ENCODE measurements at regions not wholly inside any gene's neighbourhood (a gene's known extent, or its start where the extent isn't known, plus 50 kb on each side); places are given as distances from the start of the nearest gene placed in this dataset.
"Not testable (repeated sequence)": the region's sequence is repeated elsewhere in the genome, so short reads cannot be mapped to it uniquely, and the experiment has no call there.

- DNase-seq: no peak
Measured at GRCh38 chr18:39208729-39209128, 1643.1 kb upstream of the CELF4 start.

GRCh38 chr18:39208190-39208589 is 1642.6 kb upstream of the CELF4 start:
- no peak for DNase-seq

GRCh38 chr18:39206398-39207103 is 1641.0 kb upstream of the CELF4 start:
- DNase-seq: not testable (repeated sequence)

GRCh38 chr18:39205565-39206195 is 1640.1 kb upstream of the CELF4 start:
- DNase-seq: no peak

GRCh38 chr18:39200153-39200552 is 1634.6 kb upstream of the CELF4 start:
- DNase-seq: no peak

GRCh38 chr18:39199231-39199855 is 1633.7 kb upstream of the CELF4 start:
- DNase-seq: no peak

- DNase-seq: no peak
Measured at GRCh38 chr18:39198376-39198775, 1632.8 kb upstream of the CELF4 start.

GRCh38 chr18:39191931-39192330 is 1626.3 kb upstream of the CELF4 start:
- no peak for DNase-seq

GRCh38 chr18:39191058-39191457 is 1625.5 kb upstream of the CELF4 start:
- DNase-seq: no peak

- DNase-seq: no peak
Measured at GRCh38 chr18:39190508-39190907, 1624.9 kb upstream of the CELF4 start.

GRCh38 chr18:39188278-39188677 is 1622.7 kb upstream of the CELF4 start:
- peak in 1 of 2 experiments; percentile 27 for DNase-seq

- DNase-seq: no peak
Measured at GRCh38 chr18:39186008-39186407, 1620.4 kb upstream of the CELF4 start.

- no peak for DNase-seq
Measured at GRCh38 chr18:39184176-39184575, 1618.6 kb upstream of the CELF4 start.

GRCh38 chr18:39178166-39178565 is 1612.6 kb upstream of the CELF4 start:
- DNase-seq: no peak

GRCh38 chr18:39172695-39173421 is 1607.3 kb upstream of the CELF4 start:
- no peak for DNase-seq

- no peak for DNase-seq
Measured at GRCh38 chr18:39168723-39169122, 1603.1 kb upstream of the CELF4 start.

- no peak for DNase-seq
Measured at GRCh38 chr18:39167990-39168389, 1602.4 kb upstream of the CELF4 start.

- no peak for DNase-seq
Measured at GRCh38 chr18:39166776-39167175, 1601.2 kb upstream of the CELF4 start.

- no peak for DNase-seq
Measured at GRCh38 chr18:39162013-39162827, 1596.6 kb upstream of the CELF4 start.

- no peak for DNase-seq
Measured at GRCh38 chr18:39149211-39149806, 1583.7 kb upstream of the CELF4 start.

- no peak for DNase-seq
Measured at GRCh38 chr18:39134255-39134654, 1568.7 kb upstream of the CELF4 start.

GRCh38 chr18:39127538-39127937 is 1561.9 kb upstream of the CELF4 start:
- DNase-seq: not testable (repeated sequence)

Data from NCI-H187 (cell line).